Activated CD4-positive, alpha-beta T cell treated with anti-CD3 and anti-CD28 coated beads for 4 hours (primary cell): ENCODE measurements at regions not wholly inside any gene's neighbourhood (a gene's known extent, or its start where the extent isn't known, plus 50 kb on each side); places are given as distances from the start of the nearest gene placed in this dataset.
A peak's percentile ranks its signal among the peaks of the same experiment; 100 is the strongest.
"Not testable (repeated sequence)": the region's sequence is repeated elsewhere in the genome, so short reads cannot be mapped to it uniquely, and the experiment has no call there.

Experiments
- DNase-seq, 2 donors: peaks; one replicate each; pipeline ENCODE4 v3.0.0-alpha.2; 2020

DNA sequence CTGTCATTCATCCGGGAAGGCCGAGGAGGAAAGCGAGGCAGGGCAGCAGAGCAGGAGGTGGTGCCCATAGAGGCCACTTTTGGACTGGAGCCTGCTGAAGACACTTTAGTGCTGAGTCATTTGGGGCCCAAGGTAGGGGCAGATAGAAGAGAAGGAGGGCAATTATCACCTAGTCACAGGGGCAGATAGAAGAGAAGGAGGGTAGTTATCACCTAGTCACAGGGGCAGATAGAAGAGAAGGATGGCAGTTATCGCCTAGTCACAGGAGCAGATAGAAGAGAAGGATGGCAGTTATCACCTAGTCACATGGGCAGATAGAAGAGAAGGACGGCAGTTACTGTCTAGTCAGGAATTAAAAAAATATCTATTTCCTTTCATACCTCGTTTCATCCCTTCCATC, 1372.6 kb downstream of the FOXD4L5 start:
- DNase-seq = not testable (repeated sequence)

- not testable (repeated sequence) for DNase-seq
These were observed 1375.9 kb downstream of the FOXD4L5 start for GRCh38 chr9:63909076-63909475.

GRCh38 chr9:63899637-63900190, 1385.3 kb downstream of the FOXD4L5 start:
- not testable (repeated sequence) for DNase-seq

DNA sequence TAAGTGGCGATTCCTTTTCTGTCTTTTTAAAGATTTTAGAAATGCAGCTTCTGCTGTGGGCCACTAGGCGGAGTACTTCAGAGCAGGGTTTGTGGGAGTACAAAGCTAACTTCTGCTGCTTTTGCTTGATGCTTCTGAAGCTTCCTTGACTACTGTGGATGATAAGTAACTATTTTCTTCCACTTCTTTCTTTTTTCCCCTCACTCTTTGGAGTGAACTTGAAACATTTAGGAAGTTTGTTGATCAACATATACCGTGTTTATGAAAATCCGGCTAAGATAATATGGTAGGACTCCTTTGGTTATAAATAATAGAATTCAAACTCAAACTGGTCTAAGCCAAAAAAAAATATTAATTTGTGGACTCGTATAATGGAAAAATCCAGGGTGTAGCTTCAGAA, 1403.6 kb downstream of the FOXD4L5 start:
- DNase-seq = not testable (repeated sequence)

- not testable (repeated sequence) for DNase-seq
These were observed 1408.6 kb downstream of the FOXD4L5 start for GRCh38 chr9:63876380-63876779.

DNA sequence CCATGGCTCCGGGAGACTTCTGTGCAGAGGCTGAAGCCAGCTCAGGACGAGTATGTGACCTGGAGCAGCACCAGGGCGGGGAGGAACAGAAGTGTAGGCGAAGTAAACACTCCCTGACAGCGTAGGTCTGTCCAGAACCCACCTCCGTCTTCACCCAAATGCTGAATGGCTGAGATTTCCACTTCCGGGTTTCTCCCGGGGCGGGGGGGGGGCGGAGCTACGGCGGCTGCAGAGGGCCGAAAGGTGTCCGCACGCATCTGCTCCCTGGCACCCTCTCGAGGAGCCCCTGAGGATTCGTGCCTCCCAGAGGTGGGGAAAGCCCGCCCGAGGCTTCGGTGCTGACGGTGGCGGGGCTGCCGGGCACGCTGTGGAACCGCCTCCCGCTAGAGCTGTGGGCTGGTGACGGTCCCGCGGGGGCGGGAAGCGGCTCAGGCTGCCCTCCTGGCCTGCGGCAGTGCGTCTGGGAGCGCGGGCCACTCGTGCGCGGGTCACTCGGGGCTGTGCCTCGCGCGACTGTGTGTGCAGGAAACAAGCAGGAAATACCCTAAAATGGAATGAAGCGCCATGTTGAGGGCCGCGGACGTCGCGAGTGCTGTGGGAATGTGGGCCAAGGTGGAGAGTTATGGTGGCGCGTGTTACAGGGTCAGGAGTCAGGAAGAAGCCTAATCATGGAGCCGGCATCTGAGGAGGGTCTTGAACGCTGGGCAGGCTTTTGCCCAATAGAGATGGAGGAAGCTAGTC, 1425.4 kb downstream of the FOXD4L5 start:
- DNase-seq = peak; percentile 14 to 35

DNA sequence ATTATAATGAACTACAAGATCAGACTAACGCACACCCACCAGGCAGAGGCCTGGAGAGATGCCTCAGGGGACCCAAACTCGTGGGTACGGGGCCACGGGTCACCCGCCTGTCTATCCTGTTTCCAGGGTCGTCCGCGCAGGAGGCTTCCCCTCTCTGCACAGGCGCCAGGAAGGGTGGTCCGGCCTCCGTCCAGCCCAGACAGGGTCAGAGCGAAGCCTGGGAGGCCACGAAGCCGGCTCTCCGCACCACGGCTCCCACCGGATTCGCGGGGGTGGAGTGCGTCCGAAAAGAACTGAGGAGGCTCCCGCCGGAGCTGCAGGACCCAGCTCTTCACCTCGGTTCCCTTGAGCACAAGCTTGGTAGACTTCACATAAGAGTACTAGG, 1425.9 kb downstream of the FOXD4L5 start:
- DNase-seq = not testable (repeated sequence)

DNA sequence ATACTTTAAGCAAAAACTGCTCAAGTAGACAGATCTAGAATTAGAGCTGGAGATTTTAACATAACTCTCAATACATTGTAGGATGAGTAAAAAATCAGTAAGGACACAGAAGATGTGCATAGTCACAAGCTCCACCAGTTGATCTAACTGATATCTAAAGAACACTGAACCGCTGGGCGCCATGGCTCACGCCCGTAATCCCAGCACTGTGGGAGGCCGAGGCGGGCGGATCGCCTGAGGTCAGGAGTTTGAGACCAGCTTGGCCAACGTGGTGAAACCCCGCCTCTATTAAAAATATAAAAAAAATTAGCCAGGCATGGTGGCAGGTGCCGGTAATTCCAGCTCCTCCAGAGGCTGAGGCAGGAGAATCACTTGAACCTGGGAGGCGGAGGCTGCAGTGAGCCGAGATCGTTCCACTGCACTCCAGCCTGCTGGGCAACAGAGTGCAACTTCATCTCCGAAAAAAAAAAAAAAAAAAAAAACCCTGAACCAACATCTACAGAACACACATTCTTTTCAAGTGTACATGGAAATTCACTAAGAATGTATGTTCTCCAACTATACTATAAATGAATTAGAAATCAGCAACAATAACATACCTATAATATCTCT, 1431.8 kb downstream of the FOXD4L5 start:
- DNase-seq = not testable (repeated sequence)

- DNase-seq = not testable (repeated sequence)
These were observed 1460.2 kb downstream of the FOXD4L5 start for GRCh38 chr9:63824804-63825203.

- DNase-seq = not testable (repeated sequence)
These were observed 1461.4 kb downstream of the FOXD4L5 start for GRCh38 chr9:63823375-63824201.

DNA sequence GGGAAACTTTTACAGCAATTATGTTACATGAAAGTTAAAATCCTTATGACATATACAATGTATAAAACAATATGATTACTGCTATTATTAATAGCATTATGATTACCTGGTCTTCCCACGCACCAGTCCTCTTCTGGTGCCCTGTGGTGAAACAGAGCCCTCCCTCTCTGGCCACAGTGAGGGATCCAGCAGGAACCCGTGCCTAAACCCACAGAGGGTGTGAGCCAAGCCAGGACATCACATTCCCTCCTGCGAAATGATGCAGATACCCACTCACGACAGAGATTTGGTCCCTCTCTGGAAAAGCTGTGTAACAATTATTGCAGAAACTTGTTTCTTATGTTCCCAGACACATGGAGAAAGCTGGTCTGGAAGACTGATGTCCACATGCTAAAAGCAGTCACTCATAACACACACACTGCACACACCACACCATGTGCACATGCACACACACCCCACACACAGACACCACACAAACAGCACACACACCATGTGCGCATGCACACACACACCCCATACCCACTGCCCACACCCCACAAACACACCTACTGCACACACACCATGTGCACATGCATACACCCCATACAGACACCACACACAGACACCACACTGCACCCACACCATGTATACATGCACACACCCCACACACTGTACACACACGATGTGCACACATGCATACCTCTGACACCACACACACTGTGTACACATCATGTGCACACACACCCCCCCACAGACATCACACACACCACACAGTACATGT, 1462.2 kb downstream of the FOXD4L5 start:
- DNase-seq = not testable (repeated sequence)

GRCh38 chr9:63821293-63821692, 1463.7 kb downstream of the FOXD4L5 start:
- DNase-seq = not testable (repeated sequence)

DNA sequence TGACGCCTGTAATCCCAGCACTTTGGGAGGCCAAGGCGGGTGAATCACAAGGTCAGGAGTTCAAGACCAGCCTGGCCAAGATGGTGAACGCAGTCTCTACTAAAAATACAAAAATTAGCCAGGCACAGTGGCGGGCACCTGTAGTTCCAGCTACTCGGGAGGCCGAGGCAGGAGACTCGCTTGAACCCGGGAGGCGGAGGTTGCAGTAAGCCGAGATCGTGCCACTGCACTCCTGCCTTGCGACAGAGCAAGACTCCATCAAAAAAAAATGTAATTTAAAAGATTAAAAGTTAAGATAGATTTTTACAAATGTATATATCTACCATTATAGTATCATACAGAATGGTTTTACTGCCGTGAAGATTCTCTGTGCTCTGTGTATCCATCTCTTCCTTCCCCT, 1464.1 kb downstream of the FOXD4L5 start:
- not testable (repeated sequence) for DNase-seq

DNA sequence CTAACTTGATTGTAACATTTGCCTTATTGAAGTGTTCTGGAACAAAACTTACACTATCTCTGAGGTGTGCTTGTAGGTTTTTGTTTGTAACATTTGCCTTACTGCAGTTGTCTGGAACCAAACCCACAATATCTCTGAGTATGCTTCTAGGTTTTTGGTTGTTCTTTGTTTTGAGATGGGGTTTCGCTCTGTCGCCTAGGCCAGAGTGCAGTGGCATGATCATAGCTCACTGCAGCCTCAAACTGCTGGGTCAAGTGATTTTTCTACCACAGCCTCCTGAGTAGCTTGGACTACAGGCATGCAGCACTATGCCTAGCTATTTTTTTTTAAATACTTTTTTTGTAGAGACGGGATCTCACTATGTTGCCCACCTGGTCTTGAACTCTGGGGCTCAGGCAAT, 1464.6 kb downstream of the FOXD4L5 start:
- DNase-seq = not testable (repeated sequence)

DNA sequence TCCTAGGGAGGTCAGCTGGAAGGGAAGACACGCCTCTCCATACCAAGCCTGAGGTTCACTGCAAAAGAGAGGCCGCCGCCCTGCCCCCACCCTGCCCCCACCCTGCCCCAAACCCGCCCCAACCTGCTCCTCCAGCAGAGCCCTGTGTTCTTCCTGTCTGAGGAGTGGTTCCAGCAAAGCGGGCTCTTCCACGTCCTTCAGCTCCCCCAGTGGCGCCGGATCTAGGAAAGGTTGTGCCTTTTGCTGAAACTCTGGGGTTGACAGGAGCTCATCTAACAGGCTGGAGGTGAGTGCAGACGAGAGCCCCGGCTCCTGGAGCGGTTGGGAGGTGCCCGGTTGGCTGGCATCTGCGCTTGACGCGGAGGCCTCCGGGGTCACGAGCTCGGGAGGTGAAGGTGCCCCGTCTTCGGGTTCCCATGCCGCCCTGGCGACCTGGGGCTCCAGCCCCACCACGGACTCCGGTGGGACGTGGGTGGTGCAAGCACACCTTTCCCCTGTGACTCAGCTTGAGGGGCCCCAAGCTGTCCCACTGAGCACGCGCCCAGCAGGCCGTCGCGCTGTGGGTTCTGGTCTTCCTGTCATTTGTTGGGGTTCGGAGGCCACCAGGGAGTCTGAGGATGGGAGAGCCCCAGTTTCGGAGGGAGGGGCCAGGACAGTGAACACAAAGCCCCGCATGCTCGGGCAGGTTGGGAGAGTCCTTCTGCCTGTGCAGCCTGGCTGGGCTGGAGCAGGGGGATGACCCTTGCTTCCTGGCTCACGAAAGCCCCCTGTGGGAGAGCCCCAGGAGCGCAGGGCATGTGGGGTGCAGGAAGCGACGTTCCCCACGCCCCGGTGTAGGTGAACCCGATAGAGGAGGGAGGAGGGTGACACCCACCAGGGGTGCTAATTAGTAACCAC, 1467.1 kb downstream of the FOXD4L5 start:
- DNase-seq = peak; percentile 44 to 46

DNA sequence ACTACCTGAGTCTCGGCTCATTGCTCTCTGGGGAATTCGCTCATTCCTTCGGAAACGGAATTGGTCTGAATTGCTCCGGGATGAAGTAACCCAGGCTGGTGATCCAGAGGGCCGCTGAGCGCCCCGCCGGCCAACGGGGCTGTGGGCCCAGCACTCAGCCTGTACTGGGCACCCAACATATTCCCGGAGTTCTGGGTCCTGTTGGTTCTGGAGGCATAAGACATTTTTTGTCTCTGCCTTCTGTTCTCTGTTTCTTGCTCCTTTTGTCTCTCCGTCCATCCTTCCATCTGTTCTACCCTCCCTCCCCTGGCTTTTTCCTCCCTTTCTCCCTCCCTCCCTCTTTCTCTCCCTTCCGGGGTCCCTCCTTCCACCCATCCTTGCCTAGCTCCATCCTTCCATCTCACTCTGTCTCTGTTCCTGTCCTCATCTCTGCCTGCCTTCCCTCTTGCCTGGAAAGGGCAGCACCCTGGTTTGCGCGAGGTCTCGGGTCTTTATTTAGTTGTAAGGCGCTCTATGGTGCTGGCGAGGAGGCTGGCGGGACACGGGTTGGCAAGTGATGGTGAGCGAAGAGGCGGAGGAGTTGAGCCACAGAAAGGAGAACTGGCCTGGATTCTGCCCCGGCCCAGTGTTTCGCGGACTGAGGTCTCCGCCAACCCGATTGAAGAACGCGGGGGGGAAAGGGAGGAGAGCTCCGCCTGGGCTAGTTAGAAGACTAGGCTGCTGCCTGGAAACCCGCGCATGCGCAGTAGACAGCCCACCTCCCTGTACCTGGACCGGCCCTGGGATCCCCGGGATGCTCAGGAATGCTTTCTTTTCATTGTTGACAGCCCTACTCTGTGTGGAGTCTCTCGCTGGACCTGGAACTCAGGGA, 1468.0 kb downstream of the FOXD4L5 start:
- DNase-seq = peak; percentile 66 to 68

DNA sequence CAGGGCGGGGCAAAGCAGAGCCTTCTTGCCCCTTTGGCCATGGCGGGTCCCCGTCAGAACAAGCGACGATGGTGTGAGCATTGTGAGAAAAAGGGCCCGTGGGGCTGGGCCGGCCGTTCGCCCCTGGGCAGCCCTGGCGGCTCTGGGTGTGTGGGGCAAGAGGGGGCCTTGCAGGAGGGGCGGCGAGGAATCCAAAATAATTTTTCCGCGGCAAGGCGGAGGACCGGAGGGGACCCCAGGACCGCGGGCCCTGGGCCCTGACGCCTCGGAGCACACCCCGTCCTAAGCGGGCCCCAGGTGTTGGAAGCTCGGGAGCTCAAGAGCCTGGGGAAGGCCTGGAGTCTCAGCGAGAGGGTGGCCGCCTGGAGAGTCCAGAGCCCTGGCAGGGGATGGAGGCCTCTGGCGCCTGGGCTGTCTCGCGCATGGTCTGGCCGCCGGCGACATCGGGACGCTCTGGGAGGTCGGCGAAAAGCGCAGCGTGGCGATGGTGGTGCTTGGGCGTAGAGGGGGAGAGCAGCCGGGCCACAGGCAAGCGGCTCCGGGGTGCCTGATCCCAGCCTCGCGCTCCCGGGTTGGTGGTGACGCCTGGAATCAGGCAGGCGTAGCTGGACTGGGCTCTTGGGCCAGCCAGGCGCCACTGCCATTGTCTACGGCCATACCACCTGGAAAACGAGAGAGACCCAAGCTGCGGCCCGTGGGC, 1469.9 kb downstream of the FOXD4L5 start:
- not testable (repeated sequence) for DNase-seq

DNA sequence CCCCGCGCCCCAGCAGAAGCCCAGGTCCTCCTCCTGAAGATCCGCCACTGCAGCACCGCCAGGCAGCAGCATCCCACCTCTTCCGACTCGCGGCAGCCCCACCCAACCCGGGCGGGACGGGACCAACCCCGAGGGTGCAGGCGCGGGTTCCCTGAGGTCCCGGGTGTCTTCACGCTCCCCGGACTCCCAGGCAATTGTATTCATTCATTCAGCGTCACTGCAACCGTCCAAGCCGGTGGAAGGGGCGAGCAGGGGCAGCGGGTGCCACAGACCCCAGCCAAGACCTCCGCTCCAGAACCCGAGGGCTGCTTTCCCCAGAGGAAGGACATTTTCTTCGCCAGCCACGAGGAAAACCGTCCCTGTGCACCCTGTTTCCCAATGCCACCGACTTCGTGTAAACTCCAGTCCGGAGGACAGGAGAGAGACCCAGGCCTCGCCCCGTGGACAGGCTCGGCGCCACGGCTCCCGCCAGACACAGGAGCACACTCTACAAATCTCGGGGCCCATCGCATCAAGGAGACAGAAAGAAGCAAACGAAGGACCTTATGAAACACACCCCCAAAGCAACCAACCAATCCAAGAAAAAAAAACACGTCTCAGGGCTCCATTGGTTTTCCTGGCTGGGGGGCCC, 1471.5 kb downstream of the FOXD4L5 start:
- DNase-seq = not testable (repeated sequence)

DNA sequence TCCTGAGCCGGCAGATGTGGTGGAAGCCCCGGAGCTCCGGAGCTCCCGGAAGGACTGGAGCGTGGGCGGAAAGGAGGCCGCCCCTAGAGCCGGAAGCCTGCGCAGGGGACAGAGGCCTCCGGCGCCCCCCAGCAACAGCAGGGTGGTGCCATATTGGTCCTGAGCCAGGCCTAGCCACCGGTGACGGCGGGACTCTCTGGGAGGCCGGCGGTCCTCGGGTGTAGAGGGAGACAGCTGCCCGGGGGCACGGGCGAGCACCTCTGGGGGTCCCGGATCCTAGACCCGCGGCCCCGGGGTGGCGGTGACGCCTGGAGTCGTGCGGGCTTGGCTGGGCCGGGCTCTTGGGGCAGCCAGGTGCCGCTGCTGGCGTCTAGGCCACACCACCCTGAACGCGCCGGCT, 1472.2 kb downstream of the FOXD4L5 start:
- not testable (repeated sequence) for DNase-seq
